T-helper 17 cell (primary cell): ENCODE measurements at regions not wholly inside any gene's neighbourhood (a gene's known extent, or its start where the extent isn't known, plus 50 kb on each side); places are given as distances from the start of the nearest gene placed in this dataset.
A peak's percentile ranks its signal among the peaks of the same experiment; 100 is the strongest.

Experiments used
- ATAC-seq: fragments of 150-1000 bp; cut with Tn5 transposase; 2 replicates; pipeline ENCODE4 v1.10.0; 2021; ENCODE audit warnings: mild to moderate bottlenecking, moderate library complexity
- DNase-seq, 3 donors: peaks; one replicate each; pipeline versions ENCODE4 v3.0.0 to v3.0.0-alpha.2; 2020 to 2021
- H3K9me3 ChIP-seq: one replicate; pipeline ENCODE4 v1.7.0; 2013; ENCODE audit warnings: low read length, mild to moderate bottlenecking; ENCODE audit not compliant: control insufficient read depth, poor library complexity, severe bottlenecking
- H3K27ac Mint-ChIP-seq: one replicate; pipeline ENCODE4 v1.8.0; 2022; ENCODE audit warnings: mild to moderate bottlenecking, moderate library complexity, mixed read lengths
- H3K27me3 Mint-ChIP-seq: one replicate; pipeline ENCODE4 v1.8.0; 2022; ENCODE audit warnings: mixed read lengths
- H3K36me3 Mint-ChIP-seq: one replicate; pipeline ENCODE4 v1.8.0; 2022; ENCODE audit warnings: low read depth, mixed read lengths
- H3K4me1 Mint-ChIP-seq: one replicate; pipeline ENCODE4 v1.8.0; 2022; ENCODE audit warnings: mild to moderate bottlenecking, mixed read lengths
- H3K4me3 Mint-ChIP-seq: one replicate; pipeline ENCODE4 v1.8.0; 2022; ENCODE audit warnings: mild to moderate bottlenecking, moderate library complexity, mixed read lengths

DNA sequence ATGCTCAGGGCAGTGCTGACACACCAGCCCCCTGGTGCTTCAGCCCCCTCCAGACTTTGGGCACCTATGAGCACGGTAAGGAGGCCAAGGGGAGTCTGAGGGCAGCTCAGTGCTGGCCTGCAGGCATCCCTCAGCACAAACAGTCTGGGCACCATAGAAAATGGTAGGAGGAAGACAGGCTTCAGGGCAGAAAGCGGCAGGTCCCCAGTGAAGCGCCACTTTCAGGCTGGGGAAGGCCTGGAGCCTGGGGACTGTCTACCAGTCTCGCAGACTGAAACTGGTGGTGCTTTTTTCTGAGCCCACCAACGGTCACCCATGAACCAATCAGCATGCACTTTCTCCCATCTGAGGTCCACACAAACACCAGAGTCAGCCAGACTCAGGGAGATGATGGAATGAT is 1074.7 kb downstream of the PCDH18 start:
- Mint-ChIP-seq H3K36me3 (no peaks in the 10 kb centered on the region), H3K4me1 (no peaks in the 10 kb centered on the region), H3K4me3 (no peak overlapping the region), H3K27ac (no peak overlapping the region), H3K27me3 (no peaks in the 10 kb centered on the region)
- no peaks in the 10 kb centered on the region for H3K9me3 ChIP-seq
- DNase-seq (no peak), ATAC-seq (no peak)

- no peak for DNase-seq
- Mint-ChIP-seq H3K27ac (no peak overlapping the region), H3K4me3 (no peak overlapping the region), H3K27me3 (no peaks in the 10 kb centered on the region), H3K36me3 (no peaks in the 10 kb centered on the region), H3K4me1 (no peaks in the 10 kb centered on the region)
- H3K9me3 ChIP-seq: no peaks in the 10 kb centered on the region
- ATAC-seq: no peak
Observed at GRCh38 chr4:136457004-136457403, 1075.3 kb downstream of the PCDH18 start.

GRCh38 chr4:136443006-136443405 is 1089.3 kb downstream of the PCDH18 start:
- Mint-ChIP-seq H3K27ac (no peak overlapping the region), H3K4me1 (no peaks in the 10 kb centered on the region), H3K36me3 (peaks cover 2% of the 10 kb centered on the region), H3K4me3 (no peak overlapping the region), H3K27me3 (no peaks in the 10 kb centered on the region)
- H3K9me3 ChIP-seq: no peaks in the 10 kb centered on the region
- ATAC-seq: no peak
- no peak for DNase-seq

DNA sequence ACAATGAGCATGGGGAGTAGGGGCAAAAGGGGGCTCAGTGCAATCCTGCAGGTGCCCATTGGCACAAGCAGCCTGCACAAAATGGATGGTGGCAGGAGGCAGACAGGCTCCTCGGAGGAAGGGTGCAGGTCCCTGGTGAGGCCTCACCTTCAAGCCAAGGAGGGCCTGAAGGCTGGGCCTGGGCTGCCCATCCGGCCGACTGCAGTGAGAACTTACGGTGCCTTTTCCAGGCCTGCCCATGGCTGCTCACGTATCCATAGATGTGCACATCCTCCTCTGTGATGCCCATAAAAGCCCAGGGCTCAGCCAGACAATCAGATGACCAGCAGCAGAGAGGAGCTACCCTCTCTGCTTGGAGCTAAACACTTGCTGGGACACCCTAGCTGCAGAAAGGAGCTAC is 1089.8 kb downstream of the PCDH18 start:
- ATAC-seq (no peak), DNase-seq (no peak)
- H3K9me3 ChIP-seq: no peaks in the 10 kb centered on the region
- no peaks in the 10 kb centered on the region for H3K4me1 Mint-ChIP-seq
- no peaks in the 10 kb centered on the region for H3K27me3 Mint-ChIP-seq
- no peak overlapping the region for H3K4me3 Mint-ChIP-seq
- peaks cover 2% of the 10 kb centered on the region for H3K36me3 Mint-ChIP-seq
- no peak overlapping the region for H3K27ac Mint-ChIP-seq

DNA sequence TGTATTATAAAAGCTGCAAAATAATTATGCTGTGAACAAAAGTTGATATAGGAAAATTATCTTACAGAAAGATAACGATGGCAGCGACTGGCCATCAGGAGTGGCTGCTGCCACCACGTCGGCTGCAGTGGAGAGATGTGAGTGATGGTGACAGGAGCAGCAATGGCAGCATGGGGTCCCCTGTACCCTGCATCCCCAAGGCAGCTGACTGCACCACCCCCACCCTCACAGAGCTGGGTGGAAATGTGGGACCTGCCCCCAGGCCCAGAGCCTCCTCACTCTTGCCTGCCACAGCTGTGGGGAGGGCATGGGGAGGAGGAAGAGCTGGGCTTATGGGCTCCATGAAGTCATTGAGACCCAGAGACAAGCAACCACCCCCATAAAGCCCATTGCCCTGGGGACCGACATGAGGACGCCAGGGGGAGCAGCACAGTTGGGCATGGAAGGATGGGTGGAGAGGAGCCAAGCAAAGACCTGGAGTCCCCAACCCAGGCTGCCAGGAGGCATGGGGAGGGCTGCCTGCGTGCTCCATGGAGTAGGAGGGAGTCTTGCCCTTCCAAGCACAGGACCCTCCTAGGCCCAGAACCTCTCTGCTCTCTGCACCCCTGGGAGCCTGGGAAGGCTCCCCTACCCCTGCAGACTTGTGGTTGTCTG is 1090.5 kb downstream of the PCDH18 start:
- no peaks in the 10 kb centered on the region for H3K9me3 ChIP-seq
- Mint-ChIP-seq H3K27ac (no peak overlapping the region), H3K36me3 (peaks cover 2% of the 10 kb centered on the region), H3K4me1 (no peaks in the 10 kb centered on the region), H3K4me3 (no peak overlapping the region), H3K27me3 (no peaks in the 10 kb centered on the region)
- ATAC-seq (no peak), DNase-seq (no peak)

GRCh38 chr4:136438645-136439044 is 1093.6 kb downstream of the PCDH18 start:
- H3K4me1 Mint-ChIP-seq: no peaks in the 10 kb centered on the region
- no peak overlapping the region for H3K27ac Mint-ChIP-seq
- H3K9me3 ChIP-seq: no peaks in the 10 kb centered on the region
- H3K27me3 Mint-ChIP-seq: no peaks in the 10 kb centered on the region
- ATAC-seq (no peak), DNase-seq (no peak)
- H3K36me3 Mint-ChIP-seq: peaks cover 2% of the 10 kb centered on the region
- H3K4me3 Mint-ChIP-seq: no peak overlapping the region

GRCh38 chr4:136424052-136424451 is 1108.2 kb downstream of the PCDH18 start:
- Mint-ChIP-seq H3K27me3 (no peaks in the 10 kb centered on the region), H3K4me3 (no peak overlapping the region), H3K27ac (no peak overlapping the region), H3K36me3 (no peaks in the 10 kb centered on the region), H3K4me1 (no peaks in the 10 kb centered on the region)
- DNase-seq (no peak), ATAC-seq (no peak)
- H3K9me3 ChIP-seq: no peaks in the 10 kb centered on the region

DNA sequence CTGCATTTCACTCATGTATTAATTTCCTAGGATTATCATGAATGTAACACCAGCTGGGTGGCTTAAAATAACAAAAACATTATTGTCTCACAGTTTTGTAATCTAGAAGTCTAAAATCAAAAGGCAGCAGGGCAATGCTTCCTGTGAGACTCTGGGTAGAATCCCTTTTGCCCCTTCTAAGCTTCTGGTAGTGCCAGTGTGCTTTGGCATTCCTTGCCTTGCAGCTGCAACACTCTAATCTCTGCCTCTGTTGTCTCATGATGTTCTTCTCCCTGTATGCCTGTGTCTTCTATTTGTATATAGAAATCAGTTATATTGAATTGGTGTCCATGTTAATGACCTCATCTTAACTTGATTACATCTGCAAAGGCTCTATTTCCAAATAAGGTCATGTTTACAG is 1117.3 kb downstream of the PCDH18 start:
- Mint-ChIP-seq H3K27ac (no peak overlapping the region), H3K27me3 (no peaks in the 10 kb centered on the region), H3K36me3 (no peaks in the 10 kb centered on the region), H3K4me3 (no peak overlapping the region), H3K4me1 (no peaks in the 10 kb centered on the region)
- H3K9me3 ChIP-seq: peaks cover 2% of the 10 kb centered on the region
- no peak for ATAC-seq
- DNase-seq: no peak

- Mint-ChIP-seq H3K4me1 (no peaks in the 10 kb centered on the region), H3K4me3 (no peak overlapping the region), H3K27me3 (no peaks in the 10 kb centered on the region), H3K36me3 (no peaks in the 10 kb centered on the region), H3K27ac (no peak overlapping the region)
- H3K9me3 ChIP-seq: peaks cover 2% of the 10 kb centered on the region
- no peak for ATAC-seq
- DNase-seq: no peak
Observed at GRCh38 chr4:136412708-136413107, 1119.6 kb downstream of the PCDH18 start.

DNA sequence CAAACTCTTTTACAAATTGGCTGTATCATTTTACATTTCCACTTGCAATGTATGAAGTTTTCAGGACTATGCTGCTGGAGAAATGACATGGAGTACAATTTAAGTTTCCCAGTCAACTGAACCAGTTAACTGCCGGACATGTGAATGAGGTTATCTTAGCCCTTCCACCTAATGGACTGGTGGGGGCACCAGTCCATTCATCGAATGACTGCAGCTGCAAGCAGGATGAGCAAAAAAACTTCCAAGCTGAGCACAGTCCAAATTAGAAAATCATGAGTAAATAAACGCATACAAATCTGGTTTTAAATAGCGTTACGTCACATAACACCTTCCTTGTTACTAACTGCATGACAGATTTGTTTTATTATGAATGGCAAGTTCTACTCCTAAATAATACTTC is 1131.5 kb downstream of the PCDH18 start:
- Mint-ChIP-seq H3K4me3 (no peak overlapping the region), H3K4me1 (no peaks in the 10 kb centered on the region), H3K36me3 (no peaks in the 10 kb centered on the region), H3K27me3 (no peaks in the 10 kb centered on the region), H3K27ac (no peak overlapping the region)
- H3K9me3 ChIP-seq: no peaks in the 10 kb centered on the region
- ATAC-seq (no peak), DNase-seq (no peak)

GRCh38 chr4:136395212-136395722 is 1137.0 kb downstream of the PCDH18 start:
- peak in 1 of 3 donors; percentile 9 for DNase-seq
- H3K4me3 Mint-ChIP-seq: no peak overlapping the region

DNA sequence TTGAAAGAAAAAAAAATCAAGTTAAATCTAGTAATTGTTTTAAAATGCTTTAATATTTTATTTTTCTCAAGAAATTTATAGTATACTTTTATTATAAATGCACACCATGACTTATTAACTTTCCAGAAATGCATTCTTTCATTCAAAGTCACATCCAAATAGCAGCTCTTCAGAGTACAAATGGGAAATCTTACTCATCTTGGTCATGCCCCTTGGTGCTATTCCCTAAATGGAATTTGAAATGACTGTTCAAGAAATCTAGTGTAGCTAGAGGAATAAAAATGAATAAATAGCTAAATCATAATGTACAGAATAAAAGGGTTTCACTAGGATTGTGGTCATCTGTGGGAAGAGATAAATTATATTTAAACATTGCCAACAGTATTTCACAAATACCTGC is 1139.7 kb downstream of the PCDH18 start:
- no peaks in the 10 kb centered on the region for H3K4me1 Mint-ChIP-seq

More at GRCh38 chr4:136395212-136395722, 1137.0 kb downstream of the PCDH18 start:
- Mint-ChIP-seq H3K36me3 (no peaks in the 10 kb centered on the region), H3K27me3 (no peaks in the 10 kb centered on the region), H3K4me1 (no peaks in the 10 kb centered on the region), H3K27ac (no peak overlapping the region)
- H3K9me3 ChIP-seq: no peaks in the 10 kb centered on the region
- ATAC-seq: no peak

DNA sequence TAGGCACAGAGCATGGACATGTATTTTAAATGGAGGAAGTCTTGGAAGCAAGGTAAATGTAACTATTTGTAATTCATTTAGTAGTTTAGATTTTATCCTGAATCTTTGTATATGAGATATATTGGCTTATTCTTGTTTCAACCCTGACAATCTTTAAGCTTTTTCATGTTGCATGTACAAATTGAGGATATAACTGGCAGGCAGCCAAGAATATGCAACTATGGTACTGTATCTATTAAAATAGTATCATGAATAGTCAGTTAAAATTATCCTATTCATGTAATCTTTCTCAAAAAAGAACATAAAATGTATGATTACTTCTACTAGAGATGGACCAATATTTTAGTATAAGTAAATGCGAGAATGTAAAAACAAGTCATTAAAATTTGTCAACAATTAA is 1141.5 kb downstream of the PCDH18 start:
- Mint-ChIP-seq H3K4me1 (no peaks in the 10 kb centered on the region), H3K27ac (no peak overlapping the region), H3K27me3 (no peaks in the 10 kb centered on the region), H3K4me3 (no peak overlapping the region), H3K36me3 (no peaks in the 10 kb centered on the region)
- DNase-seq (no peak), ATAC-seq (no peak)
- no peaks in the 10 kb centered on the region for H3K9me3 ChIP-seq

More for the DNA sequence above, 1139.7 kb downstream of the PCDH18 start:
- DNase-seq (no peak), ATAC-seq (no peak)
- no peaks in the 10 kb centered on the region for H3K36me3 Mint-ChIP-seq
- no peaks in the 10 kb centered on the region for H3K27me3 Mint-ChIP-seq
- H3K4me3 Mint-ChIP-seq: no peak overlapping the region
- H3K27ac Mint-ChIP-seq: no peak overlapping the region
- H3K9me3 ChIP-seq: no peaks in the 10 kb centered on the region

DNA sequence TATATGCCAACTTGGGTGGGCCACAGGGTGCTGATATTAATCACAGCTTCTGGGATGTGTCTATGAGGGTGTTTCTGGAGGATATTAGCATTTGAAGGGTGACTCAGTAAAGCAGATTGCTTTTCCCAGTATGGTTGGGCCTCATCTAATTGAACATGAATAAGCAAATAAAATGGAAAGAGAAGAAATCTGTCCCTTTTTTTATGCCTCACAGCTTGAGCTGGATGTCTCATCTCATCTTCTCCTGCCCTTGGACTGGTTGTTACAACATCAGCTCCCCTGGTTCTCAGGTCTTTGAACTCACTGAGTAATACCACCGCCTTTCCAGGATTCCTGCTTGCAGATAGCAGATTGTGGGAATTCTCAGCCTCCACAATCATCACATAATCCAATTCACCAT is 1149.2 kb downstream of the PCDH18 start:
- Mint-ChIP-seq H3K4me1 (no peaks in the 10 kb centered on the region), H3K27me3 (no peaks in the 10 kb centered on the region), H3K36me3 (no peaks in the 10 kb centered on the region), H3K4me3 (no peak overlapping the region), H3K27ac (no peak overlapping the region)
- ATAC-seq (no peak), DNase-seq (no peak)
- no peaks in the 10 kb centered on the region for H3K9me3 ChIP-seq
